ENCODE measurements at regions not wholly inside any gene's neighbourhood (a gene's known extent, or its start where the extent isn't known, plus 50 kb on each side); places are given as distances from the start of the nearest gene placed in this dataset.

GRCh38 chr18:41353777-41354528, 601.1 kb upstream of the PIK3C3 start:
- peak; percentile 24 for DNase-seq (ENCODE audit: low read depth)
- no peak for TF ChIP-seq CTCF (IDR thresholded peaks at IDR 0.05; ENCODE audit: insufficient read depth, low read depth, low read length)
- no peak overlapping the region for H3K4me3 ChIP-seq (ENCODE audit: low read depth, low read length)

GRCh38 chr18:41351430-41351829, 603.6 kb upstream of the PIK3C3 start:
- DNase-seq (ENCODE audit: low read depth) = no peak
- H3K4me3 ChIP-seq (ENCODE audit: low read depth, low read length) = no peak overlapping the region
- no peak for TF ChIP-seq CTCF (IDR thresholded peaks at IDR 0.05; ENCODE audit: insufficient read depth, low read depth, low read length)

- peak; percentile 65 for DNase-seq (ENCODE audit: low read depth)
- no peak for TF ChIP-seq CTCF (IDR thresholded peaks at IDR 0.05; ENCODE audit: insufficient read depth, low read depth, low read length)
- no peak overlapping the region for H3K4me3 ChIP-seq (ENCODE audit: low read depth, low read length)
Measured at GRCh38 chr18:41347057-41347456, 608.0 kb upstream of the PIK3C3 start.

- no peak for TF ChIP-seq CTCF (IDR thresholded peaks at IDR 0.05; ENCODE audit: insufficient read depth, low read depth, low read length)
Measured at GRCh38 chr18:41343808-41344207, 611.2 kb upstream of the PIK3C3 start.

GRCh38 chr18:41338341-41338740, 616.7 kb upstream of the PIK3C3 start:
- H3K4me3 ChIP-seq (ENCODE audit: low read depth, low read length) = no peak overlapping the region
- no peak for TF ChIP-seq CTCF (IDR thresholded peaks at IDR 0.05; ENCODE audit: insufficient read depth, low read depth, low read length)
- no peak for DNase-seq (ENCODE audit: low read depth)

More at GRCh38 chr18:41343808-41344207, 611.2 kb upstream of the PIK3C3 start:
- H3K4me3 ChIP-seq (ENCODE audit: low read depth, low read length) = no peak overlapping the region
- no peak for DNase-seq (ENCODE audit: low read depth)

- no peak for TF ChIP-seq CTCF (IDR thresholded peaks at IDR 0.05; ENCODE audit: insufficient read depth, low read depth, low read length)
- DNase-seq (ENCODE audit: low read depth) = no peak
- H3K4me3 ChIP-seq (ENCODE audit: low read depth, low read length) = no peak overlapping the region
Measured at GRCh38 chr18:41331661-41332060, 623.4 kb upstream of the PIK3C3 start.

GRCh38 chr18:41326311-41326710, 628.7 kb upstream of the PIK3C3 start:
- TF ChIP-seq CTCF (IDR thresholded peaks at IDR 0.05; ENCODE audit: insufficient read depth, low read depth, low read length) = no peak
- DNase-seq (ENCODE audit: low read depth) = peak; percentile 5

More at GRCh38 chr18:41326311-41326710, 628.7 kb upstream of the PIK3C3 start:
- H3K4me3 ChIP-seq (ENCODE audit: low read depth, low read length) = no peak overlapping the region

All from fibroblast of villous mesenchyme (primary cell).